ENCODE measurements at regions not wholly inside any gene's neighbourhood (a gene's known extent, or its start where the extent isn't known, plus 50 kb on each side); places are given as distances from the start of the nearest gene placed in this dataset.

DNA sequence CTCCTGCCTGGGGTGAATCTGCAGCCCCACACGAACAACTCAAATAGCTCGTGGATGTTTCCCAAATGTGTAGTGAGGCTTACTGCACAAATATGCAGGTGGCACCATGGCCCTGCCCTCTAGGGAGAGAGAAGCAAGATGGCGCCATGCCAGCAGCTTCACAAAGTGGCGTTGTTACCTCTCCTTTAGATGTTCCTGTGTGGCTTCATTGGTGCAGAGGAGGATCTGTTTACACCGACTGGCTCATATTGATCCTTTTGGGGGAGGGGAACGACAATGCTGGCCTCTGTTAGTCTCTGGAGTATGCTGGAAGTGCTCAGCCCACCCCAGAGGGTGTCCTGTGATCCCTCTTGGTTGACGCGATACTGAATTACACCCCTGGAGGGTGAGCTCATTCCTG is 99.5 kb upstream of the GATA6 start:
- no peak overlapping the region for H3K27ac ChIP-seq (replicated peaks)
- no peaks in the 10 kb centered on the region for H3K27me3 ChIP-seq (ENCODE audit: insufficient read depth, poor library complexity, severe bottlenecking)
- DNase-seq (ENCODE audit: low read depth in 1 of 2, low spot score in 1 of 2), result no peak
- H3K4me3 ChIP-seq (replicated peaks; ENCODE audit: insufficient read depth, low read length), result no peak overlapping the region
- TF ChIP-seq, protein P1, sequence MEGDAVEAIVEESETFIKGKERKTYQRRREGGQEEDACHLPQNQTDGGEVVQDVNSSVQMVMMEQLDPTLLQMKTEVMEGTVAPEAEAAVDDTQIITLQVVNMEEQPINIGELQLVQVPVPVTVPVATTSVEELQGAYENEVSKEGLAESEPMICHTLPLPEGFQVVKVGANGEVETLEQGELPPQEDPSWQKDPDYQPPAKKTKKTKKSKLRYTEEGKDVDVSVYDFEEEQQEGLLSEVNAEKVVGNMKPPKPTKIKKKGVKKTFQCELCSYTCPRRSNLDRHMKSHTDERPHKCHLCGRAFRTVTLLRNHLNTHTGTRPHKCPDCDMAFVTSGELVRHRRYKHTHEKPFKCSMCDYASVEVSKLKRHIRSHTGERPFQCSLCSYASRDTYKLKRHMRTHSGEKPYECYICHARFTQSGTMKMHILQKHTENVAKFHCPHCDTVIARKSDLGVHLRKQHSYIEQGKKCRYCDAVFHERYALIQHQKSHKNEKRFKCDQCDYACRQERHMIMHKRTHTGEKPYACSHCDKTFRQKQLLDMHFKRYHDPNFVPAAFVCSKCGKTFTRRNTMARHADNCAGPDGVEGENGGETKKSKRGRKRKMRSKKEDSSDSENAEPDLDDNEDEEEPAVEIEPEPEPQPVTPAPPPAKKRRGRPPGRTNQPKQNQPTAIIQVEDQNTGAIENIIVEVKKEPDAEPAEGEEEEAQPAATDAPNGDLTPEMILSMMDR (IDR thresholded peaks at IDR 0.05; ENCODE audit: insufficient read depth, low read length), result no peak
- TF ChIP-seq, protein P2, sequence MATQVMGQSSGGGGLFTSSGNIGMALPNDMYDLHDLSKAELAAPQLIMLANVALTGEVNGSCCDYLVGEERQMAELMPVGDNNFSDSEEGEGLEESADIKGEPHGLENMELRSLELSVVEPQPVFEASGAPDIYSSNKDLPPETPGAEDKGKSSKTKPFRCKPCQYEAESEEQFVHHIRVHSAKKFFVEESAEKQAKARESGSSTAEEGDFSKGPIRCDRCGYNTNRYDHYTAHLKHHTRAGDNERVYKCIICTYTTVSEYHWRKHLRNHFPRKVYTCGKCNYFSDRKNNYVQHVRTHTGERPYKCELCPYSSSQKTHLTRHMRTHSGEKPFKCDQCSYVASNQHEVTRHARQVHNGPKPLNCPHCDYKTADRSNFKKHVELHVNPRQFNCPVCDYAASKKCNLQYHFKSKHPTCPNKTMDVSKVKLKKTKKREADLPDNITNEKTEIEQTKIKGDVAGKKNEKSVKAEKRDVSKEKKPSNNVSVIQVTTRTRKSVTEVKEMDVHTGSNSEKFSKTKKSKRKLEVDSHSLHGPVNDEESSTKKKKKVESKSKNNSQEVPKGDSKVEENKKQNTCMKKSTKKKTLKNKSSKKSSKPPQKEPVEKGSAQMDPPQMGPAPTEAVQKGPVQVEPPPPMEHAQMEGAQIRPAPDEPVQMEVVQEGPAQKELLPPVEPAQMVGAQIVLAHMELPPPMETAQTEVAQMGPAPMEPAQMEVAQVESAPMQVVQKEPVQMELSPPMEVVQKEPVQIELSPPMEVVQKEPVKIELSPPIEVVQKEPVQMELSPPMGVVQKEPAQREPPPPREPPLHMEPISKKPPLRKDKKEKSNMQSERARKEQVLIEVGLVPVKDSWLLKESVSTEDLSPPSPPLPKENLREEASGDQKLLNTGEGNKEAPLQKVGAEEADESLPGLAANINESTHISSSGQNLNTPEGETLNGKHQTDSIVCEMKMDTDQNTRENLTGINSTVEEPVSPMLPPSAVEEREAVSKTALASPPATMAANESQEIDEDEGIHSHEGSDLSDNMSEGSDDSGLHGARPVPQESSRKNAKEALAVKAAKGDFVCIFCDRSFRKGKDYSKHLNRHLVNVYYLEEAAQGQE (IDR thresholded peaks at IDR 0.05; ENCODE audit: insufficient replicate concordance, low read depth), result no peak
- TF ChIP-seq GABPA (IDR thresholded peaks at IDR 0.05; ENCODE audit: low read depth), result no peak
- TF ChIP-seq SPI1 (IDR thresholded peaks at IDR 0.05; ENCODE audit: borderline replicate concordance, low read depth), result no peak

DNA sequence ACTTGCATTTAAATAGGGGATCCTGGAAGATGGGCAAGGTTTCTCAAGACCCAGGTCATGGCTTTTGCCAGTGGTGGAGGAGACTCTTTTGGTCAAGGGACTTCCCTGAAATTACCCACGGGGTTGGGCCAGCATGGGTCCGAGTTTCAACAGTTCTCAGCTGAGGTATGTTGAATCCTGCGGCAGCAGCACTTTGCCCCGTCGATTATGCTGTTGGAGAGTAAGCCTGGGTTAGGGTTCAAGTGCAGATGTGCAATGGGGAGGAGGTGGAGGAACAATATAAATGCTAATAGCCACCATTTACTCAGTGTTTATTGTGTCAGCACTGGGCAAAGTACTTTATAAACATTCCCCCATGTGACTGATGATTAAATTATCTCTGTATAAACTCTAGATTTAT is 96.0 kb upstream of the GATA6 start:
- DNase-seq (ENCODE audit: low read depth in 1 of 2, low spot score in 1 of 2), result no peak
- no peak for TF ChIP-seq GABPA (IDR thresholded peaks at IDR 0.05; ENCODE audit: low read depth)
- no peak for TF ChIP-seq SPI1 (IDR thresholded peaks at IDR 0.05; ENCODE audit: borderline replicate concordance, low read depth)
- TF ChIP-seq, protein P2 (IDR thresholded peaks at IDR 0.05; ENCODE audit: insufficient replicate concordance, low read depth), result no peak
- TF ChIP-seq, protein P1 (IDR thresholded peaks at IDR 0.05; ENCODE audit: insufficient read depth, low read length), result no peak
- TF ChIP-seq POLR2AphosphoS5 (IDR thresholded peaks at IDR 0.05; ENCODE audit: low read depth), result no peak
- H3K27me3 ChIP-seq (ENCODE audit: insufficient read depth, poor library complexity, severe bottlenecking), result peaks cover 3% of the 10 kb centered on the region
- H3K4me3 ChIP-seq (replicated peaks; ENCODE audit: insufficient read depth, low read length), result no peak overlapping the region
- no peak overlapping the region for H3K27ac ChIP-seq (replicated peaks)

DNA sequence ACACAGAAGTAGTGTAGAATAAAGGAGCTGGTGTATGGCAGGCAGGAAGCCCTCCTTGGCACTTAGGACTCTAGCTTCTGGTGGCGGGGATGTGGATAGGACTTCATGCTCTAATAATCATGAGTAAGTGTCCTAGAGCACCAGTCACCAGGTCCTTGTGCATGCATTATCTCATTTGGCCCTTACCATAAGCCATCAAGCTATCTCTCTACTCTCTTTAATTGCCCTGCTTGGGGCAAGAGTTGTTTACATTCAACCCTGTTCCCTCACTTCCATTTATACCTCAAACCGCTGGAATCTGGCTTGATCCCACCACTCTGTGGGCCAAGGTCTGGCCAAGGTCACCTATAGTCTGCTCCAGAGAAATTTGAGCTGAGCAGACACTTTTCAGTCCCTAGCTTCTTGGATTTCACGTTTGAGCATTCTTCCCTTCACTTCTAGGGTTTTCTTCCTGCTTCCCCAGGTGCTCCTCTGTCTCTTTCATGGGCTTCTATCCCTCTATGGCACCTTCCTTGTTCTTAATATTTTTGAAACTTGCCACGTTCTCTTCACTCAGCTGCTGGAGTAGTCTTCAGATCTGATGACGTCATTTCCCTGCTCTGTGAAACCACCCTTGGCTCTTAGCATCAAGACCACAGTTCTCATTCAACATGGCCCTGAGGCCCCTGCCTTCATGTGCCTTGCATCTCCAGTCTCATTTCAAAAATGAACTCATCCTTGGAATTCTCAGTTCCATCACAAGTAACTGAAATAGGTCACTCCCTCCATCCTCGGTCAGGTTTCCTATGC is 94.9 kb upstream of the GATA6 start:
- Histone ChIP-seq H3K27me3 (ENCODE audit: insufficient read depth, poor library complexity, severe bottlenecking) (peaks cover 3% of the 10 kb centered on the region), H3K4me3 (replicated peaks; ENCODE audit: insufficient read depth, low read length) (no peak overlapping the region), H3K27ac (replicated peaks) (no peak overlapping the region)
- TF ChIP-seq, protein P2 (IDR thresholded peaks at IDR 0.05; ENCODE audit: insufficient replicate concordance, low read depth), result no peak
- no peak for TF ChIP-seq SPI1 (IDR thresholded peaks at IDR 0.05; ENCODE audit: borderline replicate concordance, low read depth)
- no peak for DNase-seq (ENCODE audit: low read depth in 1 of 2, low spot score in 1 of 2)

Measured in HL-60 (cell line).